ENCODE measurements at regions not wholly inside any gene's neighbourhood (a gene's known extent, or its start where the extent isn't known, plus 50 kb on each side); places are given as distances from the start of the nearest gene placed in this dataset.

DNA sequence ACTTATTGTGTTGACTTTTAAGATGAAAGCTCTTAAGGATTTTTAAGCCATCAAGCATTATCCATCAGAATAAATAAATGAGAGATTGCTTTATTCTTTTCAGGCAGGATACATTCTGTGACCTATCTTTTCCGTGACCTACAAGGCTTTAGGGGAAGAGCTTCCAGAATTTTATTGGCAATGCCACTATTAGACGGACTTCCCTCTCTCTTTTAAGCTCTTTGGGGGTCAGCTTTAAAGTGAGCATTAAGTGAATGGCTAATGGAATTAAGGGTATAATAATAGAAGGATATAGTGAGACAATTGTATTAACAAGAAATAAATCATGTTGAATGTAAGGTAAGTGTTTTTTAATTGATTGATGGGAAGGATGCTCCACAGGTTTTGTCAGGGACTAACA is 273.7 kb downstream of the GPAT3 start:
- H3K4me3 Mint-ChIP-seq = no peak overlapping the region
- DNase-seq = no peak
- TF ChIP-seq, protein P1, sequence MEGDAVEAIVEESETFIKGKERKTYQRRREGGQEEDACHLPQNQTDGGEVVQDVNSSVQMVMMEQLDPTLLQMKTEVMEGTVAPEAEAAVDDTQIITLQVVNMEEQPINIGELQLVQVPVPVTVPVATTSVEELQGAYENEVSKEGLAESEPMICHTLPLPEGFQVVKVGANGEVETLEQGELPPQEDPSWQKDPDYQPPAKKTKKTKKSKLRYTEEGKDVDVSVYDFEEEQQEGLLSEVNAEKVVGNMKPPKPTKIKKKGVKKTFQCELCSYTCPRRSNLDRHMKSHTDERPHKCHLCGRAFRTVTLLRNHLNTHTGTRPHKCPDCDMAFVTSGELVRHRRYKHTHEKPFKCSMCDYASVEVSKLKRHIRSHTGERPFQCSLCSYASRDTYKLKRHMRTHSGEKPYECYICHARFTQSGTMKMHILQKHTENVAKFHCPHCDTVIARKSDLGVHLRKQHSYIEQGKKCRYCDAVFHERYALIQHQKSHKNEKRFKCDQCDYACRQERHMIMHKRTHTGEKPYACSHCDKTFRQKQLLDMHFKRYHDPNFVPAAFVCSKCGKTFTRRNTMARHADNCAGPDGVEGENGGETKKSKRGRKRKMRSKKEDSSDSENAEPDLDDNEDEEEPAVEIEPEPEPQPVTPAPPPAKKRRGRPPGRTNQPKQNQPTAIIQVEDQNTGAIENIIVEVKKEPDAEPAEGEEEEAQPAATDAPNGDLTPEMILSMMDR (IDR thresholded peaks at IDR 0.05) = no peak
- H3K9me3 Mint-ChIP-seq = no peaks in the 10 kb centered on the region
- H3K27ac Mint-ChIP-seq = no peak overlapping the region
- peaks cover 19% of the 10 kb centered on the region for H3K4me1 Mint-ChIP-seq (ENCODE audit: low read depth)
- no peaks in the 10 kb centered on the region for H3K36me3 Mint-ChIP-seq (ENCODE audit: low read depth)
- peaks cover 2% of the 10 kb centered on the region; the same call in 1 of the 2 replicates for H3K27me3 Mint-ChIP-seq (ENCODE audit: insufficient read depth)

DNA sequence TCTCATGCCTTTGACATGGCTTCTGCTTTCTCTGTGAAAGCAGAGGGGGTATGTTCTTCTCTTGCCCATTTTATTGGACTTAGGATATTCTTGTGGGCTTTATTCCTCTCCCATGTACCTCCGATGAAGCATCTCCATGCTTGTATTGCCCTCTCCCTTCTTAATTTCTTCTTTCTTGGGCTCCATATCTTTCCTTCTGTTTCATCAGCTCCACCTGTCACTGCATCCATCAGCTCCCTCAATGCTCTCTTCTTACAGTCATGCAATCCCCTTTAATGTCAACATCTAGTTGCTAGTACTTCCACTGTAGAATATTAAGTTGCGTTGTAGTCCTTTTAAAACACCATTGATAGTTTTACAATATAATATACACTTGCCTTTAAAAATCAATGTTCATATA is 257.6 kb downstream of the GPAT3 start:
- H3K4me3 Mint-ChIP-seq = no peak overlapping the region
- TF ChIP-seq, protein P1 (IDR thresholded peaks at IDR 0.05) = no peak
- peaks cover 6% of the 10 kb centered on the region for H3K27me3 Mint-ChIP-seq (ENCODE audit: insufficient read depth)
- H3K36me3 Mint-ChIP-seq (ENCODE audit: low read depth) = no peaks in the 10 kb centered on the region
- DNase-seq = no peak
- H3K27ac Mint-ChIP-seq = no peak overlapping the region
- no peaks in the 10 kb centered on the region for H3K9me3 Mint-ChIP-seq
- H3K4me1 Mint-ChIP-seq (ENCODE audit: low read depth) = no peaks in the 10 kb centered on the region

DNA sequence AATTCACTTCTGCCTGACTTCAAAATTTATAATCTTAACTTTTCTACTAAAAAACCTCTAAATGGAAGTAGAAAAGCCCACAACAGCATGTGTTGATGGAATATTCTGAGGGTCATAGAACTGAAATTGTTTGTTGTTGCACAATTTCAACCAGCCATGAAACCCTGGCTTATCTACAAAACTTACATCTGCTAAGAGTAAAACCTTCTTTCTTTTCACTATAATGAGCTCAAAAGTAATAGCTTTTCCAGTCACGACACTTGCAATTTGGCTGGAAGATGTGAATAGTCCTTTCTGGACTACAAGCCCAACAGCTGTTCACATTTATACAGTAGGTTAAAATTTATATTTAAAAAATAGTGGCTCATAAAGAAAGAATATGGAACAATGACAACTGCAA is 250.0 kb downstream of the GPAT3 start:
- no peak overlapping the region for H3K4me3 Mint-ChIP-seq
- no peaks in the 10 kb centered on the region for H3K36me3 Mint-ChIP-seq (ENCODE audit: low read depth)

DNA sequence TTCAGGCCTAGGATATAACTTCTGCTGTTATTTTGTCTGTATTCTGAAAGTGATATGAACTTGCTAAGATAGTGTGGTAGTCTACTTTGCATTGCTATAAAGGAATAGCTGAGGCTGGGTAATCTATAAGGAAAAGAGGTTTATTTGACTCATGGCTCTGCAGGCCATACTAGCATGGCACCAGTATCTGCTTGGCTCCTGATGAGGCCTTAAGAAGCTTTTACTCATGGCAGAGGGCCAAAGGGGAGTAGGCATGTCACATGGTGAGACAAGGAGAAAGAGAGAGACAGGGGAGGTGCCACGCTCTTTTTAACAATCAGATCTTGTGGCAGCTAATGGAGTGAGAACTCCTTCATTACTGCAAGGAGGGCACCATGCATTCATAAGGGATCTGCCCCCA is 247.3 kb downstream of the GPAT3 start:
- peaks cover 5% of the 10 kb centered on the region; the same call in 1 of the 2 replicates for H3K4me1 Mint-ChIP-seq (ENCODE audit: low read depth)
- peaks cover 7% of the 10 kb centered on the region for H3K27me3 Mint-ChIP-seq (ENCODE audit: insufficient read depth)
- TF ChIP-seq, protein P1 (IDR thresholded peaks at IDR 0.05) = no peak
- no peak for DNase-seq
- H3K27ac Mint-ChIP-seq = no peak overlapping the region
- H3K4me3 Mint-ChIP-seq = no peak overlapping the region
- H3K36me3 Mint-ChIP-seq (ENCODE audit: low read depth) = no peaks in the 10 kb centered on the region
- no peaks in the 10 kb centered on the region for H3K9me3 Mint-ChIP-seq

More for the DNA sequence above, 250.0 kb downstream of the GPAT3 start:
- TF ChIP-seq, protein P1 (IDR thresholded peaks at IDR 0.05) = no peak
- H3K27me3 Mint-ChIP-seq (ENCODE audit: insufficient read depth) = peaks cover 7% of the 10 kb centered on the region
- H3K4me1 Mint-ChIP-seq (ENCODE audit: low read depth) = peaks cover 5% of the 10 kb centered on the region; the same call in 1 of the 2 replicates
- H3K27ac Mint-ChIP-seq = no peak overlapping the region
- no peaks in the 10 kb centered on the region for H3K9me3 Mint-ChIP-seq
- DNase-seq = no peak

DNA sequence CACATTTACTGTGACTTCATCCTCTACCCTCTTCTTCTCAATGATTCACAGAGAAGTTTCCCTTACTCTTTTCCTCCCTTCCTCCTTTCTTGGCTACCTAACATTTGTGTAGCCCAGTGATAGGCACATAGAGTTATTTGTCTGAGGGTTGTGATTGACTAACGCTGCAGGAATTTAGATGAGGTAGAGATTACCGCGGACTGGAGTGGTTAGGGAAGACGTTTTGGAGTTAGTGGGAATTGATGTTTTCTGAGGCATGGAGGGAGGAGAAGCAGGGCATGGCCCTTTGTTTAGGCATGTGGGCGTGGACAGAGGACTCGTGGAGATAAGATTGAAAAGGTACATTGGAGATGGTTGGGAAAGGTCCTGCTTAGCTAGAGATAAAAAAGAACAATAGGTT is 246.7 kb downstream of the GPAT3 start:
- H3K27ac Mint-ChIP-seq = no peak overlapping the region
- TF ChIP-seq, protein P1 (IDR thresholded peaks at IDR 0.05) = no peak
- H3K27me3 Mint-ChIP-seq (ENCODE audit: insufficient read depth) = peaks cover 1% of the 10 kb centered on the region
- no peaks in the 10 kb centered on the region for H3K9me3 Mint-ChIP-seq
- DNase-seq = no peak
- peaks cover 5% of the 10 kb centered on the region; the same call in 1 of the 2 replicates for H3K4me1 Mint-ChIP-seq (ENCODE audit: low read depth)
- no peak overlapping the region for H3K4me3 Mint-ChIP-seq
- no peaks in the 10 kb centered on the region for H3K36me3 Mint-ChIP-seq (ENCODE audit: low read depth)

DNA sequence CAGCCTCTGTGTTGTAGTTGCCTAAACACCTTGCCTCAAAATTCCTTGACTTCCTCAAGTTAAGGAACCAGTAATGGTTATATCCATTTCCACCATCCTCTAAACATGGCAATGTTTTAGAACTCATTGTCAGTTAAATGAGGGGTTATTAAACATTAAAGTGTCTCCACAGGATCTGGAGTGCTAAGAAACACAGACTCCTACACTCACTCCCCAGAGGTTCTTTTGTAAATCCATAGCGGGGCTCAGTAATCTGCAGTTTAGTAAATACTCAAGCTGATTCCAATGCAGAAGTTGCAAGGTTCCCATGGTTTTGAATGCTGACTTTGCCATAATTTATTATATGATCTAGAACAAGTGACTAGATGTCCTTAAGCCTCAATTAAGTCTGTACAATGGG is 245.5 kb downstream of the GPAT3 start:
- Mint-ChIP-seq H3K27me3 (ENCODE audit: insufficient read depth) (peaks cover 4% of the 10 kb centered on the region; the same call in 1 of the 2 replicates), H3K36me3 (ENCODE audit: low read depth) (no peaks in the 10 kb centered on the region), H3K4me1 (ENCODE audit: low read depth) (peaks cover 5% of the 10 kb centered on the region; the same call in 1 of the 2 replicates), H3K4me3 (no peak overlapping the region), H3K27ac (no peak overlapping the region), H3K9me3 (no peaks in the 10 kb centered on the region)
- TF ChIP-seq, protein P1 (IDR thresholded peaks at IDR 0.05) = no peak
- no peak for DNase-seq

Data from HFFc6 (cell line).